ENCODE measurements at regions not wholly inside any gene's neighbourhood (a gene's known extent, or its start where the extent isn't known, plus 50 kb on each side); places are given as distances from the start of the nearest gene placed in this dataset.

DNA sequence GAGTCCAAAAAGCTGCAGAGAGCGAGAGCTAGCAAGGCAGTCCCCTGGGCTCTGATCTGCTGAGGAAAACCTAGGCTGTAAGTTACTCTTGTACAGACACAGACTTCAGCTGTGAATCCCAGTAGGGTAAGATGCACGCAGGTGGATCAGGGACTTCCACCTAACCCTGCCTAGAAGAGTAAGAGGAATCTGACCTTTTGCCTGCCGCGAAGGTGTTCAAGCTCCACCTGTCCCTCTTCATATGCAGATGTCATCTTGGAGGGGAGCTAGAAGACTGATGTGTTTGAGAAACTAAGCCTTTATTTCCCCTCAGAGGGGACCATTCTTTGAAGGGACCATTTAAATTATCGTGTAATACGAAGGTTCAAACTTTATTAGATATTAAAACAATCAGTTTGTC, 108.6 kb upstream of the USP24 start:
- TF ChIP-seq, protein P1, sequence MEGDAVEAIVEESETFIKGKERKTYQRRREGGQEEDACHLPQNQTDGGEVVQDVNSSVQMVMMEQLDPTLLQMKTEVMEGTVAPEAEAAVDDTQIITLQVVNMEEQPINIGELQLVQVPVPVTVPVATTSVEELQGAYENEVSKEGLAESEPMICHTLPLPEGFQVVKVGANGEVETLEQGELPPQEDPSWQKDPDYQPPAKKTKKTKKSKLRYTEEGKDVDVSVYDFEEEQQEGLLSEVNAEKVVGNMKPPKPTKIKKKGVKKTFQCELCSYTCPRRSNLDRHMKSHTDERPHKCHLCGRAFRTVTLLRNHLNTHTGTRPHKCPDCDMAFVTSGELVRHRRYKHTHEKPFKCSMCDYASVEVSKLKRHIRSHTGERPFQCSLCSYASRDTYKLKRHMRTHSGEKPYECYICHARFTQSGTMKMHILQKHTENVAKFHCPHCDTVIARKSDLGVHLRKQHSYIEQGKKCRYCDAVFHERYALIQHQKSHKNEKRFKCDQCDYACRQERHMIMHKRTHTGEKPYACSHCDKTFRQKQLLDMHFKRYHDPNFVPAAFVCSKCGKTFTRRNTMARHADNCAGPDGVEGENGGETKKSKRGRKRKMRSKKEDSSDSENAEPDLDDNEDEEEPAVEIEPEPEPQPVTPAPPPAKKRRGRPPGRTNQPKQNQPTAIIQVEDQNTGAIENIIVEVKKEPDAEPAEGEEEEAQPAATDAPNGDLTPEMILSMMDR (IDR thresholded peaks at IDR 0.05) = no peak
- TF ChIP-seq POLR2A (IDR thresholded peaks at IDR 0.05) = no peak

Data from testis (tissue), 2 donors.